PFSK-1 (cell line): ENCODE measurements at regions not wholly inside any gene's neighbourhood (a gene's known extent, or its start where the extent isn't known, plus 50 kb on each side); places are given as distances from the start of the nearest gene placed in this dataset.

ENCODE experiments used
- FOXP2 ChIP-seq: optimal IDR thresholded peaks from 2 replicates; pipeline ENCODE3; 2011; ENCODE audit warnings: borderline replicate concordance, control low read depth, inconsistent platforms; ENCODE audit not compliant: insufficient read depth; ENCODE audit errors: extremely low read length, extremely low read depth
- POLR2AphosphoS5 ChIP-seq: IDR thresholded peaks from 2 replicates; pipeline ENCODE4 v1.6.1; 2012; ENCODE audit warnings: low read depth, mild to moderate bottlenecking, control low read depth, low read length, moderate library complexity
- REST ChIP-seq, 2 experiments: IDR thresholded peaks; 2 replicates each; pipeline versions ENCODE4 v1.6.1 to v1.8.0; 2011 to 2012; ENCODE audit warnings: low read depth in 2 of 2, low read length in 2 of 2, control low read depth in 1 of 2, inconsistent platforms in 1 of 2, mild to moderate bottlenecking in 1 of 2, moderate library complexity in 1 of 2; ENCODE audit not compliant: insufficient read depth in 1 of 2
- SIN3A ChIP-seq: IDR thresholded peaks from 2 replicates; pipeline ENCODE4 v1.6.1; 2012; ENCODE audit warnings: mild to moderate bottlenecking, low read length, moderate library complexity, borderline replicate concordance; ENCODE audit not compliant: insufficient read depth
- TAF1 ChIP-seq: IDR thresholded peaks from 2 replicates; pipeline ENCODE4 v1.6.1; 2012; ENCODE audit warnings: low read length, control low read depth, borderline replicate concordance; ENCODE audit not compliant: insufficient read depth

- TF ChIP-seq REST (IDR thresholded peaks at IDR 0.05; ENCODE audit: insufficient read depth in 1 of 2, low read depth in 2 of 2, low read length in 2 of 2) = no peak
- TF ChIP-seq SIN3A = no peak
- TF ChIP-seq TAF1 = no peak
- no peak for TF ChIP-seq POLR2AphosphoS5
- TF ChIP-seq FOXP2 = no peak
These were observed 69.4 kb upstream of the TAF1B start for GRCh38 chr2:9773903-9774239.
